Esophagus squamous epithelium (tissue), 4 donors: ENCODE measurements at regions not wholly inside any gene's neighbourhood (a gene's known extent, or its start where the extent isn't known, plus 50 kb on each side); places are given as distances from the start of the nearest gene placed in this dataset.

Experiments
- POLR2A ChIP-seq, 4 donors: fragments of 450-650 bp; IDR thresholded peaks; one replicate each; pipeline ENCODE4 v1.6.1; 2017; ENCODE audit warnings: antibody characterized with exemption in 4 of 4, mild to moderate bottlenecking in 4 of 4, moderate library complexity in 3 of 4
- TF ChIP-seq, protein P1 (sequence below), 6 experiments: fragments of 450-650 bp in 4 of 6; fragments of 200-600 bp in 2 of 6; sonication (generic) in 2 of 6; IDR thresholded peaks; one replicate each; pipeline ENCODE4 v1.5.1; 2016 to 2019; ENCODE audit warnings: antibody characterized with exemption in 6 of 6, mild to moderate bottlenecking in 4 of 6, moderate library complexity in 4 of 6

- TF ChIP-seq, protein P1, sequence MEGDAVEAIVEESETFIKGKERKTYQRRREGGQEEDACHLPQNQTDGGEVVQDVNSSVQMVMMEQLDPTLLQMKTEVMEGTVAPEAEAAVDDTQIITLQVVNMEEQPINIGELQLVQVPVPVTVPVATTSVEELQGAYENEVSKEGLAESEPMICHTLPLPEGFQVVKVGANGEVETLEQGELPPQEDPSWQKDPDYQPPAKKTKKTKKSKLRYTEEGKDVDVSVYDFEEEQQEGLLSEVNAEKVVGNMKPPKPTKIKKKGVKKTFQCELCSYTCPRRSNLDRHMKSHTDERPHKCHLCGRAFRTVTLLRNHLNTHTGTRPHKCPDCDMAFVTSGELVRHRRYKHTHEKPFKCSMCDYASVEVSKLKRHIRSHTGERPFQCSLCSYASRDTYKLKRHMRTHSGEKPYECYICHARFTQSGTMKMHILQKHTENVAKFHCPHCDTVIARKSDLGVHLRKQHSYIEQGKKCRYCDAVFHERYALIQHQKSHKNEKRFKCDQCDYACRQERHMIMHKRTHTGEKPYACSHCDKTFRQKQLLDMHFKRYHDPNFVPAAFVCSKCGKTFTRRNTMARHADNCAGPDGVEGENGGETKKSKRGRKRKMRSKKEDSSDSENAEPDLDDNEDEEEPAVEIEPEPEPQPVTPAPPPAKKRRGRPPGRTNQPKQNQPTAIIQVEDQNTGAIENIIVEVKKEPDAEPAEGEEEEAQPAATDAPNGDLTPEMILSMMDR (IDR thresholded peaks at IDR 0.05): no peak
- no peak for TF ChIP-seq POLR2A (IDR thresholded peaks at IDR 0.05)
Observed at GRCh38 chr12:75922944-75923642, 108.5 kb downstream of the PHLDA1 start.
